ENCODE measurements at regions not wholly inside any gene's neighbourhood (a gene's known extent, or its start where the extent isn't known, plus 50 kb on each side); places are given as distances from the start of the nearest gene placed in this dataset.
"Not testable (repeated sequence)": the region's sequence is repeated elsewhere in the genome, so short reads cannot be mapped to it uniquely, and the experiment has no call there.

GRCh38 chr4:86413426-86413825, 53.6 kb upstream of the MAPK10 start:
- not testable (repeated sequence) for H3K9ac ChIP-seq (ENCODE audit: low read length); H3K27me3 ChIP-seq (ENCODE audit: control insufficient read depth, insufficient read depth, low read length); H3K4me3 ChIP-seq (ENCODE audit: low read length); H3K27ac ChIP-seq (ENCODE audit: low read length); H3K4me1 ChIP-seq (ENCODE audit: control insufficient read depth, low read depth, low read length); H3K36me3 ChIP-seq (ENCODE audit: control insufficient read depth, low read depth, low read length); H3K9me3 ChIP-seq (ENCODE audit: control insufficient read depth, low read depth, low read length)

- no peaks in the 10 kb centered on the region for H3K4me1 ChIP-seq (ENCODE audit: control insufficient read depth, low read depth, low read length)
- H3K9ac ChIP-seq (ENCODE audit: low read length) = no peak overlapping the region
- no peaks in the 10 kb centered on the region for H3K9me3 ChIP-seq (ENCODE audit: control insufficient read depth, low read depth, low read length)
- H3K4me3 ChIP-seq (ENCODE audit: low read length) = no peak overlapping the region
- no peak overlapping the region for H3K27ac ChIP-seq (ENCODE audit: low read length)
- no peaks in the 10 kb centered on the region for H3K36me3 ChIP-seq (ENCODE audit: control insufficient read depth, low read depth, low read length)
- H3K27me3 ChIP-seq (ENCODE audit: control insufficient read depth, insufficient read depth, low read length) = no peaks in the 10 kb centered on the region
These were observed 54.8 kb upstream of the MAPK10 start for GRCh38 chr4:86414686-86415085.

GRCh38 chr4:86416081-86416480, 56.2 kb upstream of the MAPK10 start:
- Histone ChIP-seq H3K4me1 (ENCODE audit: control insufficient read depth, low read depth, low read length) (no peaks in the 10 kb centered on the region), H3K36me3 (ENCODE audit: control insufficient read depth, low read depth, low read length) (no peaks in the 10 kb centered on the region), H3K27me3 (ENCODE audit: control insufficient read depth, insufficient read depth, low read length) (no peaks in the 10 kb centered on the region), H3K27ac (ENCODE audit: low read length) (no peak overlapping the region), H3K9ac (ENCODE audit: low read length) (no peak overlapping the region), H3K9me3 (ENCODE audit: control insufficient read depth, low read depth, low read length) (no peaks in the 10 kb centered on the region), H3K4me3 (ENCODE audit: low read length) (no peak overlapping the region)

- H3K9me3 ChIP-seq (ENCODE audit: control insufficient read depth, low read depth, low read length) = no peaks in the 10 kb centered on the region
- peaks cover 11% of the 10 kb centered on the region for H3K4me1 ChIP-seq (ENCODE audit: control insufficient read depth, low read depth, low read length)
- no peaks in the 10 kb centered on the region for H3K27me3 ChIP-seq (ENCODE audit: control insufficient read depth, insufficient read depth, low read length)
- no peak overlapping the region for H3K27ac ChIP-seq (ENCODE audit: low read length)
- no peak overlapping the region for H3K4me3 ChIP-seq (ENCODE audit: low read length)
- H3K9ac ChIP-seq (ENCODE audit: low read length) = no peak overlapping the region
- H3K36me3 ChIP-seq (ENCODE audit: control insufficient read depth, low read depth, low read length) = no peaks in the 10 kb centered on the region
These were observed 61.6 kb upstream of the MAPK10 start for GRCh38 chr4:86421461-86421860.

- no peak overlapping the region for H3K4me3 ChIP-seq (ENCODE audit: low read length)
- no peak overlapping the region for H3K9ac ChIP-seq (ENCODE audit: low read length)
- H3K27ac ChIP-seq (ENCODE audit: low read length) = no peak overlapping the region
- H3K9me3 ChIP-seq (ENCODE audit: control insufficient read depth, low read depth, low read length) = no peaks in the 10 kb centered on the region
- H3K36me3 ChIP-seq (ENCODE audit: control insufficient read depth, low read depth, low read length) = no peaks in the 10 kb centered on the region
- no peaks in the 10 kb centered on the region for H3K27me3 ChIP-seq (ENCODE audit: control insufficient read depth, insufficient read depth, low read length)
- H3K4me1 ChIP-seq (ENCODE audit: control insufficient read depth, low read depth, low read length) = peaks cover 14% of the 10 kb centered on the region
These were observed 71.8 kb upstream of the MAPK10 start for GRCh38 chr4:86431543-86432116.

GRCh38 chr4:86432559-86433134, 72.8 kb upstream of the MAPK10 start:
- Histone ChIP-seq H3K9ac (ENCODE audit: low read length) (no peak overlapping the region), H3K27ac (ENCODE audit: low read length) (no peak overlapping the region), H3K36me3 (ENCODE audit: control insufficient read depth, low read depth, low read length) (no peaks in the 10 kb centered on the region), H3K9me3 (ENCODE audit: control insufficient read depth, low read depth, low read length) (no peaks in the 10 kb centered on the region), H3K27me3 (ENCODE audit: control insufficient read depth, insufficient read depth, low read length) (no peaks in the 10 kb centered on the region), H3K4me3 (ENCODE audit: low read length) (no peak overlapping the region), H3K4me1 (ENCODE audit: control insufficient read depth, low read depth, low read length) (peaks cover 14% of the 10 kb centered on the region)

GRCh38 chr4:86439293-86439692, 79.4 kb upstream of the MAPK10 start:
- Histone ChIP-seq H3K36me3 (ENCODE audit: control insufficient read depth, low read depth, low read length) (no peaks in the 10 kb centered on the region), H3K4me3 (ENCODE audit: low read length) (no peak overlapping the region), H3K27ac (ENCODE audit: low read length) (no peak overlapping the region), H3K4me1 (ENCODE audit: control insufficient read depth, low read depth, low read length) (peaks cover 20% of the 10 kb centered on the region), H3K9me3 (ENCODE audit: control insufficient read depth, low read depth, low read length) (peaks cover 5% of the 10 kb centered on the region), H3K9ac (ENCODE audit: low read length) (no peak overlapping the region), H3K27me3 (ENCODE audit: control insufficient read depth, insufficient read depth, low read length) (no peaks in the 10 kb centered on the region)

- Histone ChIP-seq H3K27ac (ENCODE audit: low read length) (peak overlapping the region; percentile 40), H3K9me3 (ENCODE audit: control insufficient read depth, low read depth, low read length) (peaks cover 9% of the 10 kb centered on the region)
These were observed 81.5 kb upstream of the MAPK10 start for GRCh38 chr4:86441175-86441936.

GRCh38 chr4:86442881-86443280, 83.0 kb upstream of the MAPK10 start:
- peak overlapping the region; percentile 52 for H3K27ac ChIP-seq (ENCODE audit: low read length)
- no peaks in the 10 kb centered on the region for H3K36me3 ChIP-seq (ENCODE audit: control insufficient read depth, low read depth, low read length)
- no peaks in the 10 kb centered on the region for H3K27me3 ChIP-seq (ENCODE audit: control insufficient read depth, insufficient read depth, low read length)
- H3K4me1 ChIP-seq (ENCODE audit: control insufficient read depth, low read depth, low read length) = peaks cover 20% of the 10 kb centered on the region
- peaks cover 9% of the 10 kb centered on the region for H3K9me3 ChIP-seq (ENCODE audit: control insufficient read depth, low read depth, low read length)
- no peak overlapping the region for H3K9ac ChIP-seq (ENCODE audit: low read length)
- H3K4me3 ChIP-seq (ENCODE audit: low read length) = no peak overlapping the region

More at GRCh38 chr4:86441175-86441936, 81.5 kb upstream of the MAPK10 start:
- Histone ChIP-seq H3K36me3 (ENCODE audit: control insufficient read depth, low read depth, low read length) (no peaks in the 10 kb centered on the region), H3K27me3 (ENCODE audit: control insufficient read depth, insufficient read depth, low read length) (no peaks in the 10 kb centered on the region), H3K4me1 (ENCODE audit: control insufficient read depth, low read depth, low read length) (peaks cover 20% of the 10 kb centered on the region), H3K4me3 (ENCODE audit: low read length) (no peak overlapping the region), H3K9ac (ENCODE audit: low read length) (no peak overlapping the region)

- H3K36me3 ChIP-seq (ENCODE audit: control insufficient read depth, low read depth, low read length) = no peaks in the 10 kb centered on the region
- no peak overlapping the region for H3K27ac ChIP-seq (ENCODE audit: low read length)
- H3K9ac ChIP-seq (ENCODE audit: low read length) = no peak overlapping the region
- no peak overlapping the region for H3K4me3 ChIP-seq (ENCODE audit: low read length)
- H3K9me3 ChIP-seq (ENCODE audit: control insufficient read depth, low read depth, low read length) = peaks cover 9% of the 10 kb centered on the region
- no peaks in the 10 kb centered on the region for H3K27me3 ChIP-seq (ENCODE audit: control insufficient read depth, insufficient read depth, low read length)
- H3K4me1 ChIP-seq (ENCODE audit: control insufficient read depth, low read depth, low read length) = peaks cover 20% of the 10 kb centered on the region
These were observed 83.6 kb upstream of the MAPK10 start for GRCh38 chr4:86443495-86443894.

GRCh38 chr4:86446996-86447395, 87.1 kb upstream of the MAPK10 start:
- Histone ChIP-seq H3K9me3 (ENCODE audit: control insufficient read depth, low read depth, low read length) (peaks cover 9% of the 10 kb centered on the region), H3K27me3 (ENCODE audit: control insufficient read depth, insufficient read depth, low read length) (no peaks in the 10 kb centered on the region), H3K4me3 (ENCODE audit: low read length) (no peak overlapping the region), H3K4me1 (ENCODE audit: control insufficient read depth, low read depth, low read length) (peaks cover 40% of the 10 kb centered on the region), H3K27ac (ENCODE audit: low read length) (no peak overlapping the region), H3K36me3 (ENCODE audit: control insufficient read depth, low read depth, low read length) (no peaks in the 10 kb centered on the region), H3K9ac (ENCODE audit: low read length) (no peak overlapping the region)

GRCh38 chr4:86448871-86449270, 89.0 kb upstream of the MAPK10 start:
- H3K9ac ChIP-seq (ENCODE audit: low read length) = no peak overlapping the region
- H3K27ac ChIP-seq (ENCODE audit: low read length) = no peak overlapping the region
- H3K27me3 ChIP-seq (ENCODE audit: control insufficient read depth, insufficient read depth, low read length) = no peaks in the 10 kb centered on the region
- H3K36me3 ChIP-seq (ENCODE audit: control insufficient read depth, low read depth, low read length) = no peaks in the 10 kb centered on the region
- H3K4me3 ChIP-seq (ENCODE audit: low read length) = no peak overlapping the region
- peaks cover 43% of the 10 kb centered on the region for H3K4me1 ChIP-seq (ENCODE audit: control insufficient read depth, low read depth, low read length)
- peaks cover 9% of the 10 kb centered on the region for H3K9me3 ChIP-seq (ENCODE audit: control insufficient read depth, low read depth, low read length)

All from iPS-18a (cell line).